H1 (cell line): ENCODE measurements at regions not wholly inside any gene's neighbourhood (a gene's known extent, or its start where the extent isn't known, plus 50 kb on each side); places are given as distances from the start of the nearest gene placed in this dataset.
"Not testable (repeated sequence)": the region's sequence is repeated elsewhere in the genome, so short reads cannot be mapped to it uniquely, and the experiment has no call there.

Experiments used
- CTCF ChIA-PET: fragments of 300-600 bp; sonication (Branson Sonifier 250); formaldehyde crosslinking; loops from one replicate; lab custom pipeline; 2021; ENCODE audit not compliant: partially characterized antibody; lab: Charles Lee
- POLR2A ChIA-PET: fragments of 300-600 bp; sonication (Branson Sonifier 250); formaldehyde crosslinking; loops from one replicate; lab custom pipeline; 2021; ENCODE audit warnings: inconsistent platforms; ENCODE audit not compliant: partially characterized antibody; lab: Charles Lee
- DNase-seq, 2 experiments: peaks; one replicate each; pipeline versions ENCODE4 v3.0.0 to v3.0.0-alpha.2; 2010 to 2022; ENCODE audit warnings: low spot score in 2 of 2, low read depth in 1 of 2, mixed read lengths in 1 of 2
- FAIRE-seq: peaks from 2 replicates; lab custom pipeline; 2011; peaks lifted over from hg19 to GRCh38; lab: Jason Lieb, UNC
- H2AFZ ChIP-seq: 2 replicates; pipeline ENCODE4 v1.8.1; 2012; ENCODE audit warnings: low read length, inconsistent platforms
- H2AK5ac ChIP-seq: 2 replicates; pipeline ENCODE4 v1.6.1; 2013; ENCODE audit warnings: low read depth, low read length
- H2BK120ac ChIP-seq: replicated peaks from 2 replicates; pipeline ENCODE3; 2013; ENCODE audit warnings: low read depth, low read length, inconsistent platforms
- H2BK12ac ChIP-seq: 2 replicates; pipeline ENCODE4 v1.6.1; 2013; ENCODE audit warnings: low read depth, low read length
- H2BK15ac ChIP-seq: 2 replicates; pipeline ENCODE4 v1.6.1; 2013; ENCODE audit warnings: low read length
- H2BK20ac ChIP-seq: 2 replicates; pipeline ENCODE4 v1.6.1; 2013; ENCODE audit warnings: low read length
- H2BK5ac ChIP-seq: 2 replicates; pipeline ENCODE4 v1.6.1; 2013; ENCODE audit warnings: low read depth, low read length
- H3K14ac ChIP-seq: 2 replicates; pipeline ENCODE4 v1.6.1; 2013; ENCODE audit warnings: inconsistent platforms; ENCODE audit not compliant: insufficient read length
- H3K18ac ChIP-seq: 2 replicates; pipeline ENCODE4 v1.6.1; 2013; ENCODE audit warnings: low read length; ENCODE audit errors: extremely low read depth
- H3K23ac ChIP-seq: 2 replicates; pipeline ENCODE4 v1.6.1; 2013; ENCODE audit warnings: inconsistent platforms; ENCODE audit not compliant: insufficient read length
- H3K23me2 ChIP-seq: 2 replicates; pipeline ENCODE4 v1.6.1; 2013; ENCODE audit warnings: low read depth, low read length
- H3K27ac ChIP-seq: 2 replicates; pipeline ENCODE4 v1.6.1; 2011; ENCODE audit warnings: low read depth, low read length, inconsistent platforms
- H3K27me3 ChIP-seq, 4 experiments: replicated peaks in 1 of 4; 1 replicate in 1 of 4; 2 replicates in 3 of 4; pipeline versions ENCODE4 v1.6.1 to v1.8.1; 2011 to 2013; ENCODE audit warnings: low read length in 3 of 4, mild to moderate bottlenecking in 3 of 4, inconsistent platforms in 2 of 4, mixed read lengths in 2 of 4, moderate library complexity in 1 of 4; ENCODE audit not compliant: control insufficient read depth in 3 of 4, insufficient read depth in 3 of 4; ENCODE audit errors: extremely low read depth in 1 of 4
- H3K36me3 ChIP-seq, 4 experiments: 2 replicates each; pipeline versions ENCODE4 v1.6.1 to v1.8.1; 2011 to 2013; ENCODE audit warnings: mild to moderate bottlenecking in 4 of 4, low read length in 3 of 4, moderate library complexity in 2 of 4, control low read depth in 1 of 4, inconsistent platforms in 1 of 4; ENCODE audit not compliant: insufficient read depth in 4 of 4, control insufficient read depth in 2 of 4
- H3K4ac ChIP-seq: replicated peaks from 2 replicates; pipeline ENCODE3; 2013; ENCODE audit warnings: low read length, low read depth, mixed read lengths, inconsistent platforms; ENCODE audit not compliant: insufficient read length
- H3K4me1 ChIP-seq, 4 experiments: replicated peaks in 1 of 4; 1 replicate in 1 of 4; 2 replicates in 3 of 4; pipeline versions ENCODE4 v1.6.1 to v1.8.1; 2011 to 2013; ENCODE audit warnings: low read length in 3 of 4, inconsistent platforms in 2 of 4, mixed read lengths in 1 of 4; ENCODE audit not compliant: insufficient read depth in 4 of 4, control insufficient read depth in 3 of 4
- H3K4me2 ChIP-seq, 2 experiments: 2 replicates each; pipeline versions ENCODE4 v1.6.1 to v1.8.1; 2011 to 2013; ENCODE audit warnings: low read depth in 2 of 2, low read length in 2 of 2, control low read depth in 1 of 2, inconsistent platforms in 1 of 2, mild to moderate bottlenecking in 1 of 2; ENCODE audit not compliant: insufficient read depth in 1 of 2
- H3K4me3 ChIP-seq, 4 experiments: fragments of 200-600, 300-600 bp in 1 of 4; sonication (generic), shearing (Covaris generic), sonication (Bioruptor Twin) in 1 of 4; 2 replicates each; pipeline versions ENCODE4 v1.5.1 to v1.8.1; 2011 to 2016; ENCODE audit warnings: low read length in 4 of 4, low read depth in 3 of 4, control low read depth in 2 of 4, inconsistent platforms in 2 of 4, mild to moderate bottlenecking in 2 of 4, mixed read lengths in 1 of 4, moderate library complexity in 1 of 4; ENCODE audit not compliant: insufficient read depth in 2 of 4; ENCODE audit errors: extremely low read depth in 1 of 4
- H3K56ac ChIP-seq: replicated peaks from 2 replicates; pipeline ENCODE3; 2013; ENCODE audit warnings: low read depth, mild to moderate bottlenecking, mixed read lengths, low read length, inconsistent platforms; ENCODE audit not compliant: insufficient read length
- H3K79me1 ChIP-seq: 2 replicates; pipeline ENCODE4 v1.6.1; 2013; ENCODE audit warnings: low read depth, low read length, control low read depth
- H3K79me2 ChIP-seq, 2 experiments: 2 replicates each; pipeline versions ENCODE4 v1.6.1 to v1.8.1; 2012 to 2013; ENCODE audit warnings: low read length in 2 of 2, mild to moderate bottlenecking in 2 of 2, inconsistent platforms in 1 of 2; ENCODE audit not compliant: insufficient read depth in 2 of 2, control insufficient read depth in 1 of 2
- H3K9ac ChIP-seq, 4 experiments: replicated peaks in 1 of 4; 1 replicate in 1 of 4; 2 replicates in 3 of 4; pipeline versions ENCODE4 v1.6.1 to v1.8.1; 2011 to 2013; ENCODE audit warnings: low read depth in 3 of 4, low read length in 3 of 4, control low read depth in 2 of 4, mild to moderate bottlenecking in 2 of 4, moderate library complexity in 2 of 4, inconsistent platforms in 1 of 4; ENCODE audit errors: extremely low read depth in 1 of 4
- H3K9me3 ChIP-seq, 2 experiments: 2 replicates each; pipeline versions ENCODE4 v1.6.1 to v1.8.1; 2012 to 2013; ENCODE audit warnings: mild to moderate bottlenecking in 2 of 2, moderate library complexity in 2 of 2, control low read depth in 1 of 2, inconsistent platforms in 1 of 2, low read depth in 1 of 2, low read length in 1 of 2, mixed read lengths in 1 of 2; ENCODE audit not compliant: insufficient read depth in 2 of 2
- H4K20me1 ChIP-seq, 2 experiments: replicated peaks in 1 of 2; 2 replicates each; pipeline versions ENCODE3 to v1.8.1; 2011 to 2013; ENCODE audit warnings: inconsistent platforms in 2 of 2, low read length in 2 of 2, mild to moderate bottlenecking in 1 of 2; ENCODE audit not compliant: insufficient read depth in 2 of 2, control insufficient read depth in 1 of 2
- H4K5ac ChIP-seq: 2 replicates; pipeline ENCODE4 v1.6.1; 2013; ENCODE audit warnings: low read length, low read depth, mixed read lengths, inconsistent platforms; ENCODE audit not compliant: insufficient read length
- H4K8ac ChIP-seq: 2 replicates; pipeline ENCODE4 v1.8.0; 2013; ENCODE audit warnings: mild to moderate bottlenecking, moderate library complexity, low read length, inconsistent platforms; ENCODE audit not compliant: insufficient read depth; ENCODE audit errors: extremely low read depth
- H4K91ac ChIP-seq: replicated peaks from 2 replicates; pipeline ENCODE3; 2013; ENCODE audit warnings: low read length, mixed read lengths, inconsistent platforms; ENCODE audit not compliant: insufficient read length
- WGBS, 2 experiments: shearing (Covaris generic) in 1 of 2; methylation state at CpG; one replicate each; pipeline versions ENCODE4 v1.1.6 to v1.1.7; 2013 to 2015; ENCODE audit warnings: low lambda C conversion rate in 2 of 2, mixed read lengths in 2 of 2, inconsistent platforms in 1 of 2, low coverage in 1 of 2, missing lambda C conversion rate in 1 of 2; ENCODE audit not compliant: insufficient replicate concordance in 2 of 2, insufficient coverage in 1 of 2, insufficient read length in 1 of 2; ENCODE audit errors: extremely low coverage in 1 of 2, missing lambda C conversion rate in 1 of 2; 5-methylcytosine and 5-hydroxymethylcytosine counted together

- DNase-seq, H3K4ac ChIP-seq: not testable (repeated sequence)
- 69% methylated on average over 2 of the region's 2 CpGs; no CpG with 5 or more reads in 1 of the 2 experiments for WGBS, 2 experiments
Measured at GRCh38 chr15:24385258-24385657, 290.3 kb upstream of the NPAP1 start.

More at GRCh38 chr15:24385258-24385657, 290.3 kb upstream of the NPAP1 start:
- H3K4me1 ChIP-seq, H3K23ac ChIP-seq, H4K20me1 ChIP-seq, H3K79me2 ChIP-seq, H4K8ac ChIP-seq, H2BK120ac ChIP-seq, H3K56ac ChIP-seq, H3K79me1 ChIP-seq, H2BK15ac ChIP-seq, H2BK12ac ChIP-seq, H2BK20ac ChIP-seq, H3K9ac ChIP-seq, H4K5ac ChIP-seq, H3K4me2 ChIP-seq, FAIRE-seq, POLR2A ChIA-PET, H4K91ac ChIP-seq, H3K18ac ChIP-seq, H3K27me3 ChIP-seq, H3K27ac ChIP-seq, H2AFZ ChIP-seq, CTCF ChIA-PET, H2BK5ac ChIP-seq, H3K4me3 ChIP-seq, H3K23me2 ChIP-seq, H3K36me3 ChIP-seq, H2AK5ac ChIP-seq, H3K14ac ChIP-seq: not testable (repeated sequence)
- peaks cover 0 to 30% of the 10 kb centered on the region in 2 experiments; a peak in 2 of 4 replicates for H3K9me3 ChIP-seq
